Spinal cord (tissue), 9 donors: ENCODE measurements at regions not wholly inside any gene's neighbourhood (a gene's known extent, or its start where the extent isn't known, plus 50 kb on each side); places are given as distances from the start of the nearest gene placed in this dataset.

Source experiments
- DNase-seq, 6 donors: peaks; one replicate each; pipeline versions ENCODE4 v3.0.0 to v3.0.0-alpha.2; 2013 to 2015; ENCODE audit warnings: low spot score in 6 of 6, low read depth in 4 of 6
- H3K27ac ChIP-seq: one replicate; pipeline ENCODE4 v1.5.1; 2013; ENCODE audit warnings: low read depth, low read length, control low read depth
- H3K27me3 ChIP-seq: one replicate; pipeline ENCODE4 v1.6.1; 2013; ENCODE audit warnings: low read length; ENCODE audit not compliant: control insufficient read depth, insufficient read depth
- H3K36me3 ChIP-seq: one replicate; pipeline ENCODE4 v1.6.1; 2013; ENCODE audit warnings: low read length; ENCODE audit not compliant: control insufficient read depth, insufficient read depth
- H3K4me1 ChIP-seq: one replicate; pipeline ENCODE4 v1.6.1; 2013; ENCODE audit warnings: low read length; ENCODE audit not compliant: control insufficient read depth, insufficient read depth
- H3K4me3 ChIP-seq: one replicate; pipeline ENCODE4 v1.5.1; 2013; ENCODE audit warnings: low read depth, low read length, control low read depth
- H3K9me3 ChIP-seq: one replicate; pipeline ENCODE4 v1.6.1; 2013; ENCODE audit warnings: low read length; ENCODE audit not compliant: control insufficient read depth, insufficient read depth
- WGBS: methylation state at CpG from one replicate; pipeline ENCODE4 v1.1.5; 2013; ENCODE audit warnings: missing lambda C conversion rate; ENCODE audit not compliant: insufficient coverage; 5-methylcytosine and 5-hydroxymethylcytosine counted together
- donor health status: healthy.

- Histone ChIP-seq H3K36me3 (no peaks in the 10 kb centered on the region), H3K9me3 (no peaks in the 10 kb centered on the region), H3K27ac (no peak overlapping the region), H3K4me1 (no peaks in the 10 kb centered on the region), H3K4me3 (no peak overlapping the region), H3K27me3 (no peaks in the 10 kb centered on the region)
- DNase-seq, result peak; percentile 22 to 82 (median 38)
- WGBS, result 70% methylated on average over 13 of the region's 20 CpGs
Observed at GRCh38 chr7:26061678-26062603, 90.1 kb upstream of the NFE2L3 start.

DNA sequence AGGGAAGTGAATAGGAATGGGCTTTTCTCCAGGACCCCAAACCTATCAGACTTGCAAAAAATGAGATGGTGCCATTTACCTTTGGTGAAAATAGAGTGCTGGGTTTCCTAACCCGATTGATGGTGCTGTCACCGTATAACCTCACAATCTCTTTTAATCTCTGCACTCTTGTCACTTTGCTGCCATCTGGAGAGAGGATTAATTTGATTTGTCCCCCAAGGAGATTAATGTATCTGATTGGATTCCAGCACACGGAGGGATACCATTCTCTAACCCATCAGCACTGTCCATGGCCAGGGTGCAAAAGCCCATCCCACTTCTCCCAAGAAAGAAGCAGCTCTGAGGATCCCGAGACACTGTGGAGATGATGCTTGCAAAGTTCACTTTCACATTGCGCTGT is 86.3 kb upstream of the NFE2L3 start:
- H3K9me3 ChIP-seq, result no peaks in the 10 kb centered on the region
- H3K27ac ChIP-seq, result no peak overlapping the region
- no peaks in the 10 kb centered on the region for H3K4me1 ChIP-seq
- no CpG with 5 or more reads among the region's 5 CpGs for WGBS
- peak in 1 of 6 donors; percentile 36 for DNase-seq
- H3K36me3 ChIP-seq, result no peaks in the 10 kb centered on the region
- H3K4me3 ChIP-seq, result no peak overlapping the region
- H3K27me3 ChIP-seq, result no peaks in the 10 kb centered on the region

DNA sequence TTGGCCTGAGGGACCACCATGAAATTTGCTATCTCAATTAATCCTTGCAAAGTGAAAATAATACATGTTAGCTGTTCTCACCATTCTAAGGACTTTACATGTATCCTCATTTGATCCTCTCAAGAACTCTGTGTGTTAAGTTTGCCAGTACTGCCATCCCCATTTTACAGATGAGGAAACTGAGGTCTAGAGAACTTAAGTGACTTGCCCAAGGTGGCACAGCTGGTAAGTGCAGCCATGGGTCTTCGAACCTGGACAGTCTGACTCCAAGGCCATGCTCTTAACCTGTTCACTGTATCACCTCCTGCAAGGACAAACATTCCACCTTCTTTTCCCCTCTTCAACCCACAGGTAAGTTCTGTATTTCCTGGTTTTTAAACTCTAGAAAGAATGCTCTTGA is 85.3 kb upstream of the NFE2L3 start:
- Histone ChIP-seq H3K36me3 (no peaks in the 10 kb centered on the region), H3K27me3 (no peaks in the 10 kb centered on the region), H3K4me3 (no peak overlapping the region), H3K9me3 (no peaks in the 10 kb centered on the region), H3K4me1 (no peaks in the 10 kb centered on the region), H3K27ac (no peak overlapping the region)
- 89% methylated on average over 1 of the region's 1 CpG for WGBS
- no peak for DNase-seq

DNA sequence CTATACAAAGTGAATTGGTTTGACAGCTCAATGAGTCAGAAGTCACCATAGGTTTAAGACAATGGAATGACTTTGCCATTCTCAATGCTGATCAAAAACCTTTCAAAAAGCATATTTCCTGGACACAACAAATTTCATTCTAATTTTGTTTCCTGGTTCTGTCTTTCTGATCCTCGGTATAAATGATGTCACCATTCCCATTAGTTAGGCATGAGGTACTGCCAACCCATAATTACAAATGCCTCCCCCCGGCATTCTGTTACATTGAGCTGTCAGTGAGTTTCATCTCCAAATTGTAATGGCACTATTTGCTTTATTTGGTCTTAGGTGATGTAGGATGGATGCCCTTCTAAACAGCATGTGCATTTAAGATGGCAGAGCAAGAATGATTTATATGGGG is 81.7 kb upstream of the NFE2L3 start:
- no peak overlapping the region for H3K4me3 ChIP-seq
- WGBS, result 67% methylated on average over 1 of the region's 2 CpGs
- H3K27me3 ChIP-seq, result no peaks in the 10 kb centered on the region
- H3K36me3 ChIP-seq, result no peaks in the 10 kb centered on the region
- DNase-seq, result peak in 1 of 6 donors; percentile 29
- H3K27ac ChIP-seq, result no peak overlapping the region
- H3K4me1 ChIP-seq, result no peaks in the 10 kb centered on the region
- H3K9me3 ChIP-seq, result no peaks in the 10 kb centered on the region

- H3K27me3 ChIP-seq, result no peaks in the 10 kb centered on the region
- H3K4me1 ChIP-seq, result no peaks in the 10 kb centered on the region
- no peak for DNase-seq
- no peak overlapping the region for H3K4me3 ChIP-seq
- no peaks in the 10 kb centered on the region for H3K36me3 ChIP-seq
- no peaks in the 10 kb centered on the region for H3K9me3 ChIP-seq
- no peak overlapping the region for H3K27ac ChIP-seq
- WGBS, result 90% methylated on average over 2 of the region's 4 CpGs
Observed at GRCh38 chr7:26071622-26072456, 80.2 kb upstream of the NFE2L3 start.

DNA sequence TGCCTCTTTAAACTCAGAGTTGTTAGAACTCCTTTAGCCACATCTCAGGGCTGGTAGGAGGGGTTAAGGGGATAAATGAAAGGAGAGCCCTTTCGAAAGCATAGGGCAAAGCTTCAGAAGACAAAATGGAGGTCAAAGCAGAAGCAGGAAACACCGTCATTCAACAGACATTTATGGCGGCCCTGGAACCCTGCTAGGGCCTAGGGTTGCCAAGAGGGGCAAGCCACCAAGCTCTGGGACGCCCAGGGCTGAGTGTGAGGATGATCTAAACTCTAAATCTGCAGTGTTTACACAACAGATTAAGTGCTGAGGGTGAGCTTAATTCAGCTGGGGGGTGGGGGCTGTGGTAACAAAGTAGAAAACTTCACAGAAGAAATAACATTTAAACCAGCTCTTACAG is 79.0 kb upstream of the NFE2L3 start:
- DNase-seq, result no peak
- Histone ChIP-seq H3K9me3 (no peaks in the 10 kb centered on the region), H3K4me1 (no peaks in the 10 kb centered on the region), H3K27me3 (no peaks in the 10 kb centered on the region), H3K27ac (no peak overlapping the region), H3K4me3 (no peak overlapping the region), H3K36me3 (no peaks in the 10 kb centered on the region)
- 36% methylated on average over 3 of the region's 4 CpGs for WGBS

DNA sequence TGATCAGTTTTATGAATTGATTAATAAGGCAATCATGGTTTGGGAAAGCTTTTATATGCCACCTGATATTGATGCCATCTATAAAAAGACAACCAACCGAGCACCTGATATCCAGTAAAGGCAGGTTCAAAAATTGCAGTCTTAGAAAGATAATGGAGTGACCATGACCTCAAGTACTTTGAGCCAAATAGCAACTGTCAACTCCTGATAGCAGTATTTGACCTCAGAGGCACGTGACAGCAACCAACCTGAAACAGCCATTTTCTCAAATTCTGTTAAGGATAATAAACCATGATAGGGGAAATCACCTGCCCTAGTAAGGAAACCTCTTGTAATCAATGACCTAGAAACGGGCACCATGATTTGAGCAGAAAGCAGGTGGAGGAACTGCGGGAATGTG is 77.1 kb upstream of the NFE2L3 start:
- H3K27me3 ChIP-seq, result peaks cover 6% of the 10 kb centered on the region
- H3K4me1 ChIP-seq, result peaks cover 6% of the 10 kb centered on the region
- H3K36me3 ChIP-seq, result no peaks in the 10 kb centered on the region
- WGBS, result 90% methylated on average over 2 of the region's 4 CpGs
- DNase-seq, result no peak
- no peak overlapping the region for H3K27ac ChIP-seq
- H3K4me3 ChIP-seq, result no peak overlapping the region
- H3K9me3 ChIP-seq, result no peaks in the 10 kb centered on the region

DNA sequence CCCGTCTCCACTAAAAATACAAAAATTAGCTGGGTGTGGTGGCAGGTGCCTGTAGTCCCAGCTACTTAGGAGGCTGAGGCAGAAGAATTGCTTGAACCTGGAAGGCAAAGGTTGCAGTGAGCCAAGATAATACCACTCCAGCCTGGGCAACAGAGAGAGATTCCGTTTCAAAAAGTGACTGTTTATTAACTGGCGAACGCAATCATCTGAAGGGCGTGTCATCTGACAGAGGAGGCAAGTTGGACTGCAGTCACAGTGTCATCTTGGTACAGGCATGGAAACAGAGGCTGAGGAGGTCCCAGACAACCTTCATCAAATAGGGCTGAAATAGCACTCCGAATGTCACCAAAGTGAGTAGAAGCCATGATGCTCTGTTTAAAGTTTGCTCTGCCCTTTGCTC is 75.3 kb upstream of the NFE2L3 start:
- 72% methylated on average over 4 of the region's 6 CpGs for WGBS
- H3K4me1 ChIP-seq, result peaks cover 6% of the 10 kb centered on the region
- H3K4me3 ChIP-seq, result no peak overlapping the region
- DNase-seq, result no peak
- no peak overlapping the region for H3K27ac ChIP-seq
- H3K27me3 ChIP-seq, result peaks cover 6% of the 10 kb centered on the region
- H3K9me3 ChIP-seq, result no peaks in the 10 kb centered on the region
- H3K36me3 ChIP-seq, result no peaks in the 10 kb centered on the region

- Histone ChIP-seq H3K36me3 (no peaks in the 10 kb centered on the region), H3K27me3 (peaks cover 6% of the 10 kb centered on the region), H3K4me1 (peaks cover 6% of the 10 kb centered on the region), H3K4me3 (peak overlapping the region; percentile 19), H3K9me3 (no peaks in the 10 kb centered on the region), H3K27ac (no peak overlapping the region)
- DNase-seq, result peak in 4 of 6 donors; percentile 39 to 95 (median 67)
- WGBS, result under 1% methylated on average over 15 of the region's 19 CpGs
Observed at GRCh38 chr7:26078437-26079336, 73.3 kb upstream of the NFE2L3 start.
